Heart left ventricle (tissue), 16 donors: ENCODE measurements at regions not wholly inside any gene's neighbourhood (a gene's known extent, or its start where the extent isn't known, plus 50 kb on each side); places are given as distances from the start of the nearest gene placed in this dataset.

Experiments
- ATAC-seq, 4 donors: fragments of 200-7000 bp; cut with Tn5 transposase; one replicate each; pipeline ENCODE4 v1.9.1; 2020 to 2022; ENCODE audit warnings: moderate library complexity in 4 of 4, mild to moderate bottlenecking in 3 of 4, moderate number of reproducible peaks in 1 of 4
- DNase-seq, 5 donors: peaks; one replicate each; pipeline ENCODE4 v3.0.0-alpha.2; 2020
- H3K27ac ChIP-seq, 12 donors: fragments of 200-600 bp; sonication (generic) in 4 of 12; one replicate each; pipeline versions ENCODE4 v1.5.0 to v1.8.0; 2016 to 2022; ENCODE audit warnings: mild to moderate bottlenecking in 2 of 12
- H3K27me3 ChIP-seq, 9 donors: fragments of 200-600 bp; sonication (generic) in 2 of 9; one replicate each; pipeline versions ENCODE4 v1.5.1 to v1.8.0; 2016 to 2022; ENCODE audit warnings: mild to moderate bottlenecking in 3 of 9
- H3K36me3 ChIP-seq, 9 donors: fragments of 200-600 bp; sonication (generic) in 2 of 9; one replicate each; pipeline versions ENCODE4 v1.5.0 to v1.8.0; 2018 to 2022; ENCODE audit warnings: mild to moderate bottlenecking in 2 of 9
- H3K4me1 ChIP-seq, 12 donors: fragments of 200-600 bp; sonication (generic) in 4 of 12; one replicate each; pipeline versions ENCODE4 v1.5.0 to v1.8.0; 2016 to 2022; ENCODE audit warnings: mild to moderate bottlenecking in 3 of 12
- H3K4me3 ChIP-seq, 12 donors: fragments of 200-600 bp; sonication (generic) in 4 of 12; one replicate each; pipeline versions ENCODE4 v1.5.0 to v1.8.0; 2017 to 2022; ENCODE audit warnings: mild to moderate bottlenecking in 9 of 12, moderate library complexity in 4 of 12
- H3K9me3 ChIP-seq, 12 donors: fragments of 200-600 bp; sonication (generic) in 4 of 12; one replicate each; pipeline versions ENCODE4 v1.5.0 to v1.8.0; 2016 to 2022; ENCODE audit warnings: mild to moderate bottlenecking in 1 of 12
- POLR2A ChIP-seq, 2 donors: fragments of 450-650 bp; IDR thresholded peaks; one replicate each; pipeline ENCODE4 v1.6.1; 2017; ENCODE audit warnings: antibody characterized with exemption in 2 of 2, mild to moderate bottlenecking in 2 of 2, moderate library complexity in 2 of 2
- WGBS, 4 donors: extraction: QIAGEN DNeasy Blood & Tissue Kit in 2 of 4; methylation state at CpG; one replicate each; pipeline versions ENCODE4 v1.1.5 to v1.1.7; 2013 to 2018; 5-methylcytosine and 5-hydroxymethylcytosine counted together
- intact Hi-C, 10 donors: fragments of 100-400 bp; cut with DNase I; formaldehyde crosslinking; loops; one replicate each; pipeline versions ENCODE4 v1.11.1 to v1.14.2; 2022
- TF ChIP-seq, protein P1 (sequence below), 12 donors: fragments of 200-600 bp; sonication (generic) in 4 of 12; IDR thresholded peaks; one replicate each; pipeline versions ENCODE4 v1.5.0 to v1.8.0; 2018 to 2022; ENCODE audit warnings: antibody characterized with exemption in 12 of 12, mild to moderate bottlenecking in 5 of 12
- donor health status: ischemic (EF 13 %, LVEDD 7.1; RV severe dilation, severe dysfunction).
- donor health status: healthy with polysubstance abuse.
- donor health status: DM: no; HTN: yes; CAD: no.
- donor health status: DM: no; HTN: no; CAD: no.
- donor health status: ischemic (EF 25% LVEDD 6.9; RV normal size, moderate dysfunction).
- donor health status: ischemic (EF 25% LVEDD 5.7; RV mildly dilated, moderate dysfunction).
- donor health status: healthy.
- donor health status: DM: yes; HTN: yes; CAD: no.
- donor health status: ischemic (EF 35%, LVEDD 5.7; RV mildly dilated, moderate dysfunction).
- donor health status: nonischemic (EF 11% LVEDD 7.7; RV severe dilation, severe dysfunction).
- donor health status: DM: yes; HTN: yes; CAD: no.
- donor health status: PGD.
- donor health status: ischemic (EF 29% LVEDD 5.4; RV normal size, mild dysfunction).
- donor health status: nonischemic (EF 23%, LVEDD 6.1; RV moderate dilation, normal function).

DNA sequence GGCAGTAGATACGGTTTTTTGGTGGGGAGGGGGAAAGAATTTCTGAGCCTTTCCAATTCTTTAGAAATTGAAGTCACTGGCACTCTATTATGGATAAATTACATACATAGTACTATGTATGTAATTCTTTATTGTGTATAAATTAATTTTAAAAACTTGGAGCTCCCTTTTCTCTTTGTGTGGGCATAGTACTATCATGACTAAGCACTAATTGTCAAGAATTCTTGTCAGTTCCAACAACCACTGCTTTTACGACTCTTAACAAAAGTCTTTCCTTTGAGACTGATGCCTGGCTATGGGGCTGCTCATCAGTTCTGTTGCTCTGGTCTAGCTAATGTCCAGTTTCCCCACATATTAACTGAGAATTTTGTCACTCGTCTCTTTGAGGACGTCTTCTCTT is 365.3 kb upstream of the RNF32 start:
- H3K27me3 ChIP-seq, result peaks cover 0 to 8% (median 0%) of the 10 kb centered on the region in 9 donors
- no peaks in the 10 kb centered on the region for H3K9me3 ChIP-seq
- DNase-seq (no peak), ATAC-seq (no peak)
- no peak overlapping the region for H3K27ac ChIP-seq
- H3K36me3 ChIP-seq, result no peaks in the 10 kb centered on the region
- intact Hi-C loops, result no loop called here
- TF ChIP-seq, protein P1, sequence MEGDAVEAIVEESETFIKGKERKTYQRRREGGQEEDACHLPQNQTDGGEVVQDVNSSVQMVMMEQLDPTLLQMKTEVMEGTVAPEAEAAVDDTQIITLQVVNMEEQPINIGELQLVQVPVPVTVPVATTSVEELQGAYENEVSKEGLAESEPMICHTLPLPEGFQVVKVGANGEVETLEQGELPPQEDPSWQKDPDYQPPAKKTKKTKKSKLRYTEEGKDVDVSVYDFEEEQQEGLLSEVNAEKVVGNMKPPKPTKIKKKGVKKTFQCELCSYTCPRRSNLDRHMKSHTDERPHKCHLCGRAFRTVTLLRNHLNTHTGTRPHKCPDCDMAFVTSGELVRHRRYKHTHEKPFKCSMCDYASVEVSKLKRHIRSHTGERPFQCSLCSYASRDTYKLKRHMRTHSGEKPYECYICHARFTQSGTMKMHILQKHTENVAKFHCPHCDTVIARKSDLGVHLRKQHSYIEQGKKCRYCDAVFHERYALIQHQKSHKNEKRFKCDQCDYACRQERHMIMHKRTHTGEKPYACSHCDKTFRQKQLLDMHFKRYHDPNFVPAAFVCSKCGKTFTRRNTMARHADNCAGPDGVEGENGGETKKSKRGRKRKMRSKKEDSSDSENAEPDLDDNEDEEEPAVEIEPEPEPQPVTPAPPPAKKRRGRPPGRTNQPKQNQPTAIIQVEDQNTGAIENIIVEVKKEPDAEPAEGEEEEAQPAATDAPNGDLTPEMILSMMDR (IDR thresholded peaks at IDR 0.05), result no peak
- TF ChIP-seq POLR2A (IDR thresholded peaks at IDR 0.05), result no peak
- WGBS, 4 donors, result 66 to 78% (median 73%) methylated on average over 4 of the region's 4 CpGs
- no peak overlapping the region for H3K4me3 ChIP-seq
- no peaks in the 10 kb centered on the region for H3K4me1 ChIP-seq

DNA sequence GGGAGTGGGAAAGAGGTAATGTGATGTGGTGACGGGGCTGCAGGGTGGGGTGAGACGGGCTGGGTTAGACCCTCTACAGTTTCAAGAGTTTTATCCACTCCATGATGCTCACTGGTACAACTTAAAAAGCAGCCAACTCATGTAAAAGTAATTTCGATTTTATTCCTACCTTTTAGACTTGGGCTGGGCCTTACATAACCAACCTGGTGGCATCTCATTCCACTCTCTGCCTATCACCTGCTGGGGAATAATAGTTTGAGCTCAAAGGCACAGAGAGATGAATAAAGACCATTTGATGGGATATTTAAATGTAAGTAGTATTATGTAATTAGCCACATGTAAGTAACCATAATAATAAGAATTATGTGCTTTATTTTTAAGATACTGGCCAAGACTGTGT is 366.0 kb upstream of the RNF32 start:
- no peak for ATAC-seq
- TF ChIP-seq, protein P1 (IDR thresholded peaks at IDR 0.05), result no peak
- no peak for DNase-seq
- no peak overlapping the region for H3K4me3 ChIP-seq
- peaks cover 0 to 8% (median 0%) of the 10 kb centered on the region in 9 donors for H3K27me3 ChIP-seq
- H3K36me3 ChIP-seq, result no peaks in the 10 kb centered on the region
- no peak overlapping the region for H3K27ac ChIP-seq
- intact Hi-C loops, result no loop called here
- WGBS, 4 donors, result 66 to 75% (median 73%) methylated on average over 3 of the region's 3 CpGs
- H3K4me1 ChIP-seq, result no peaks in the 10 kb centered on the region
- no peaks in the 10 kb centered on the region for H3K9me3 ChIP-seq

- DNase-seq (no peak), ATAC-seq (no peak)
- H3K9me3 ChIP-seq, result no peaks in the 10 kb centered on the region
- H3K27me3 ChIP-seq, result peaks cover 0 to 6% (median 0%) of the 10 kb centered on the region in 9 donors
- no peaks in the 10 kb centered on the region for H3K36me3 ChIP-seq
- no peaks in the 10 kb centered on the region for H3K4me1 ChIP-seq
- no peak overlapping the region for H3K27ac ChIP-seq
- H3K4me3 ChIP-seq, result no peak overlapping the region
- TF ChIP-seq POLR2A (IDR thresholded peaks at IDR 0.05), result no peak
- TF ChIP-seq, protein P1 (IDR thresholded peaks at IDR 0.05), result no peak
- intact Hi-C loops, result no loop called here
- 42 to 58% (median 52%) methylated on average over 3 of the region's 3 CpGs for WGBS, 4 donors
These were observed 379.0 kb upstream of the RNF32 start for GRCh38 chr7:156261581-156261980.

DNA sequence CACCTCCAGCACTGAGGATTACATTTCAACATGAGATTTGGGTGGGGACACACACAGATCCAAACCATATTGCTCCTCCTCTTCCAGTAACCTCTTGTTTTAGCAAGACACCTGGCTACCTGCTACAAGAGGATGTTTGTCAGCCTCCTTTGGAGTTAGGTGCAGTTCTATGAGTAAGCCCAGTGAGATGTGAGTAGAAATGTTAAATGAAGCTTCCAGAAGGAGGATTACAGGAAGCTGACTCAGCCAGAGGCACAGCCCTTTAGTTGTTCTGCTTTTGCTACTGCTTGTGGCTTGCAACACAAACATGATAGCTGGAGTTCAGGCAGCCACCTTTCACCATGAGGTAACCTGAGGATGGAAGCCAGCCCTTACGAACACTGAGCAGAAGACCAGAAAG is 382.7 kb upstream of the RNF32 start:
- 62 to 79% (median 77%) methylated on average over 1 of the region's 1 CpG for WGBS, 4 donors
- no peak for ATAC-seq
- H3K27me3 ChIP-seq, result peaks cover 0 to 26% (median 0%) of the 10 kb centered on the region in 9 donors

More for the DNA sequence above, 382.7 kb upstream of the RNF32 start:
- Histone ChIP-seq H3K27ac (no peak overlapping the region), H3K4me3 (no peak overlapping the region), H3K4me1 (no peaks in the 10 kb centered on the region), H3K9me3 (peaks cover 0 to 2% (median 0%) of the 10 kb centered on the region in 12 donors), H3K36me3 (no peaks in the 10 kb centered on the region)
- intact Hi-C loops, result no loop called here
- TF ChIP-seq POLR2A (IDR thresholded peaks at IDR 0.05), result no peak
- TF ChIP-seq, protein P1 (IDR thresholded peaks at IDR 0.05), result no peak
- no peak for DNase-seq
